GM12873 (cell line): ENCODE measurements at regions not wholly inside any gene's neighbourhood (a gene's known extent, or its start where the extent isn't known, plus 50 kb on each side); places are given as distances from the start of the nearest gene placed in this dataset.

Experiments
- TF ChIP-seq, protein P1 (sequence below): IDR thresholded peaks from 2 replicates; pipeline ENCODE4 v1.5.1; 2012; ENCODE audit warnings: low read depth, mild to moderate bottlenecking, moderate library complexity, low read length, control low read depth; ENCODE audit not compliant: insufficient read depth; ENCODE audit errors: missing control alignments

DNA sequence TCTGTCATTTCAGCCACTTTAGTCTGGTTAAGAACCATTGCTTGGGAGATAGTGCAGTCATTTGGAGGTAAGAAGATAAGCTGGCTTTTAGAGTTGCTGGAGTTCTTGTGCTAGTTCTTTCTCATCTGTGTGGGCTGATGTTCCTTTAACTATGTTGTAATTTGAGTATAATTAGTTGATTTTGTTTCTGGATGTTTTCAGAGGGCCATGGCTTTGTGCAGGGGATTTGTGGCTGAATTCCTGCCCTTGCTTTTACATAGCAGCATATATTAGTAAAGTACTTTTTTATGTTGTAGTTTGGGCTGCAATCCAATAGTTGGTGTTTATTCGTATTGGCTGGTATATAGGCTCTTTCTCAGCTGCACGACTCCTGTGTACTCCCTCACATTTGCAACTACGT lies 339.6 kb downstream of the ANKRD50 start:
- TF ChIP-seq, protein P1, sequence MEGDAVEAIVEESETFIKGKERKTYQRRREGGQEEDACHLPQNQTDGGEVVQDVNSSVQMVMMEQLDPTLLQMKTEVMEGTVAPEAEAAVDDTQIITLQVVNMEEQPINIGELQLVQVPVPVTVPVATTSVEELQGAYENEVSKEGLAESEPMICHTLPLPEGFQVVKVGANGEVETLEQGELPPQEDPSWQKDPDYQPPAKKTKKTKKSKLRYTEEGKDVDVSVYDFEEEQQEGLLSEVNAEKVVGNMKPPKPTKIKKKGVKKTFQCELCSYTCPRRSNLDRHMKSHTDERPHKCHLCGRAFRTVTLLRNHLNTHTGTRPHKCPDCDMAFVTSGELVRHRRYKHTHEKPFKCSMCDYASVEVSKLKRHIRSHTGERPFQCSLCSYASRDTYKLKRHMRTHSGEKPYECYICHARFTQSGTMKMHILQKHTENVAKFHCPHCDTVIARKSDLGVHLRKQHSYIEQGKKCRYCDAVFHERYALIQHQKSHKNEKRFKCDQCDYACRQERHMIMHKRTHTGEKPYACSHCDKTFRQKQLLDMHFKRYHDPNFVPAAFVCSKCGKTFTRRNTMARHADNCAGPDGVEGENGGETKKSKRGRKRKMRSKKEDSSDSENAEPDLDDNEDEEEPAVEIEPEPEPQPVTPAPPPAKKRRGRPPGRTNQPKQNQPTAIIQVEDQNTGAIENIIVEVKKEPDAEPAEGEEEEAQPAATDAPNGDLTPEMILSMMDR, result no peak

DNA sequence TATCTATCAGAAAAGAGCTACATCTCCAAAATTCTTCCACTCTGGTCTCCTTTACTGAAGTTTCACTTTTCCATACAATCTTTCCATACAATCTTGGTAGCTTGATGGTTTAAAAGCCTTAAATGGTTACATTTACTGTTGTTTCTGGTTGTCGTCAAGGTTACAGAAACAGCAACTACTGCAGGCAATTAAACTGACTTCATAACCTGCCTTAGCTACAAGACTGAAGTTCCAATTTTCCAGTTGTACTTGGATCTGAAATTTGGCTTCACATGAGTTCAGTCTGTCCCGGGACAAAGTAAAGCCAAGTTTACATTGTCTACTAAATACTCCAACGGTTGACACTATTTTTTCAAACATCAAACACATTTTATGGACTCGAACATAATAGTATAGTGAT lies 326.4 kb downstream of the ANKRD50 start:
- TF ChIP-seq, protein P1, result no peak

DNA sequence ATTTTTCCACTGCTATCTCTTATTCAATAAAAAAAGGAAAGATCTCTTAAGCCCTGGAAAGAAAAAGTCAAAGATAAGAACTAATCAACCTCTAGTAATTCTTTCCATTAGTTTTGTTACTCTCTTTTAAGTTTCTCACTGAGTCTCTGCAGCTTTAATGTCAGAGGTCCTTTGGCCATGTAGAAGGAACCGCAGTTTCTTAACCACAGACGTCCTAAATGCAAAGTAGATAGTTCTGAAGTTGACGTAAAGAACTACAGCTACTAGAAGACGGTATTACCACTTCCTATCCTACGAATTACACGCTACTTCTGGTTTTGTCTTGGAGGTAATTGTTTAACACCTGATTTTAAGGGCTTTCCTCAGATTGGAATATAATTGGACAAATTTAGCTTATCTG lies 325.9 kb downstream of the ANKRD50 start:
- TF ChIP-seq, protein P1, result no peak

DNA sequence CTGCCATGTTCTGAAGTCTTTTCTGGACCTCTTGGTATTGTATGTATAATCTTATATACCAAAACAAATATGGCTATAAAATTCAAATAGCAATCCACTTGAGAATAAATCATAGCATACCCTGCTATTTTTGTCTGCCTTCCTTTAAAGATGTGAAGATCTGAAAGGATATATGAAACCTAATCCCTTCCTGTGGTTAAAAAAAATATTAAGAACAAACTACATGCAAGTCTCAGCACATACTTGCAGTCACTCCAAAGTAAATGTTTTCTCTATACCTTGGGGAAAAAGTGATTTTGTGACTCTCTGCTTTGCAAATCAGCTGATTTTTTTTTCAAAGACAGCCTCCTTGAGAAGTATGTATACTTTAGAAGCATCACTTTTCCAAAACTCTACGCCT lies 322.9 kb downstream of the ANKRD50 start:
- TF ChIP-seq, protein P1, result no peak

DNA sequence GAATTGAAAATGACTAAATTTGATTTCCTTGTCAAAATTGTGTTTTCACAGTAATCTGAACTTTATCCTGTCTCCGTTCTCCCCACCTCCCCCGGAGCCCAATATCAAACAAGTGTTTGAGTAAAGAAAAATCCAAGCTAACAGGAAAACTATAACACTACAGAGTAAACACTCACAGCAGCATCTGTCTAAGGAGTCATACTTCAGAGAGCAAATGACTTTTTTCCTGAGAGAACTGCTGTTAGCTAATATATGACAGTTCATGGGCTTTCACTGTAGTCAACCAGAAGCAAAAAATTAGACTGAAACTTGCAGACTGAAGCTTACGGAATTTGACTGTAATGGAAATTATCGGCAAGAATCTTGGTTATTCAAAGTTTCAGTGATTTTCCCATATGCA lies 321.7 kb downstream of the ANKRD50 start:
- TF ChIP-seq, protein P1, result no peak

DNA sequence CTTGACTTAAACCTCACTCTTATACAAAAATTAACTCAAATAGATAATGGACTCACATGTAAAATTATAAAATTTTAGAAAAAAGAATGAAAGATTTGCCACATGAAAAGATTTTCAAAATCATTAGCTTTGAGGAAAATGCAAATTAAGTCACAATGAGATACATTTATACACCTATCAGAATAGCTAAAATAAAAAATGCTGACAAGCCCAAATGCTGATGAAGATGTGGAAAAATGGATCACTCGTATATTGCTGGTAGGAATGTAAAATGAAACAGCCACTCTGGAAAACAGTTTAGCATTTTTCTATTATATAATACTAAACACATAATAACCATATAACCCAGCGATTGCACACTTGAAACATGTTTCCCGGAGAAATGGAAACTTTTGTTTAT lies 316.2 kb downstream of the ANKRD50 start:
- TF ChIP-seq, protein P1, result no peak

DNA sequence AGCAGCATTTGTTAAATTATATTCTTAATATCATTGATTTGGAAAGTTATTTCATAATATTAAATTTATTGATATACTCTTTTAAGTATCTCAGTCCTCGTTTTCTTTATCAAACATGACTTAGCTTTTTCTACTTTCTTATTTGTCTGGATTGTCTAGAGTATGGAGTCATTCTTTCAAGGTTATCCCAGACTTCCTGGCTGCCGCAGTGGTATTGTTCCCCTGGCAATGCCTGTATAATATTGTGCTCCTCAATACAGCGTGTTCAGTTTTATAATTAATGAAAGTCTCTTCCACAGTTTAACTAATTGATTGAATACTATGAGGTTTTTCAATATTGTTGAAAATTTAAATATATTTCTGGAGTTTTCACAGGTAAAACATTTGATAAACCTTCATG lies 310.9 kb downstream of the ANKRD50 start:
- TF ChIP-seq, protein P1, result no peak
